ENCODE measurements at regions not wholly inside any gene's neighbourhood (a gene's known extent, or its start where the extent isn't known, plus 50 kb on each side); places are given as distances from the start of the nearest gene placed in this dataset.

GRCh38 chr7:41295455-41295815 is 407.5 kb downstream of the INHBA start:
- Histone ChIP-seq H3K27ac (ENCODE audit: low read depth in 1 of 2, low read length in 2 of 2) (no peak overlapping the region), H3K4me1 (ENCODE audit: control insufficient read depth in 4 of 4, insufficient read depth in 4 of 4, low read length in 3 of 4) (peaks cover 0 to 16% (median 13%) of the 10 kb centered on the region in 4 donors), H3K9ac (ENCODE audit: low read depth in 1 of 2, low read length in 2 of 2) (no peak overlapping the region), H3K4me3 (ENCODE audit: low read depth in 1 of 3, low read length in 3 of 3) (no peak overlapping the region), H3K9me3 (ENCODE audit: control insufficient read depth in 4 of 4, low read length in 3 of 4) (no peaks in the 10 kb centered on the region), H3K27me3 (ENCODE audit: control insufficient read depth in 4 of 4, insufficient read depth in 4 of 4, low read length in 3 of 4) (no peaks in the 10 kb centered on the region), H3K36me3 (ENCODE audit: control insufficient read depth in 4 of 4, insufficient read depth in 3 of 4, low read depth in 1 of 4, low read length in 3 of 4) (no peaks in the 10 kb centered on the region)
- 89% methylated on average over 1 of the region's 1 CpG for WGBS
- DNase-seq (ENCODE audit: low spot score): no peak
- TF ChIP-seq GABPA (IDR thresholded peaks at IDR 0.05 in 1 of 2, conservative IDR thresholded peaks at IDR 0.05 in 1 of 2): no peak
- TF ChIP-seq HNF4A (conservative IDR thresholded peaks at IDR 0.05): no peak
- no peak for TF ChIP-seq RAD21 (IDR thresholded peaks at IDR 0.05)
- TF ChIP-seq EGR1 (IDR thresholded peaks at IDR 0.05; ENCODE audit: low read depth in 2 of 2): no peak
- TF ChIP-seq FOXA1 (IDR thresholded peaks at IDR 0.05): no peak
- TF ChIP-seq NR2F2 (IDR thresholded peaks at IDR 0.05): no peak
- TF ChIP-seq REST (IDR thresholded peaks at IDR 0.05): no peak
- TF ChIP-seq YY1 (IDR thresholded peaks at IDR 0.05): no peak
- TF ChIP-seq MAX (IDR thresholded peaks at IDR 0.05): no peak

GRCh38 chr7:41294556-41295454 is 408.1 kb downstream of the INHBA start:
- peak; percentile 11 to 32 for TF ChIP-seq RAD21 (IDR thresholded peaks at IDR 0.05)
- TF ChIP-seq MAX (IDR thresholded peaks at IDR 0.05): peak; percentile 60
- TF ChIP-seq NR2F2 (IDR thresholded peaks at IDR 0.05): no peak
- no peak for TF ChIP-seq REST (IDR thresholded peaks at IDR 0.05)
- TF ChIP-seq YY1 (IDR thresholded peaks at IDR 0.05): peak; percentile 45
- TF ChIP-seq HNF4G (IDR thresholded peaks at IDR 0.05): peak; percentile 17
- no peak for TF ChIP-seq JUND (IDR thresholded peaks at IDR 0.05)
- no peak for TF ChIP-seq EGR1 (IDR thresholded peaks at IDR 0.05; ENCODE audit: low read depth in 2 of 2)
- no peak for TF ChIP-seq ATF3 (IDR thresholded peaks at IDR 0.05)
- TF ChIP-seq CTCF (IDR thresholded peaks at IDR 0.05; ENCODE audit: low read depth, low read length, missing input control): no peak
- peak; percentile 60 to 67 for TF ChIP-seq HNF4A (conservative IDR thresholded peaks at IDR 0.05)
- peak; percentile 59 for TF ChIP-seq SP1 (IDR thresholded peaks at IDR 0.05)
- TF ChIP-seq RXRA (IDR thresholded peaks at IDR 0.05): peak; percentile 61 to 69
- TF ChIP-seq TAF1 (conservative IDR thresholded peaks at IDR 0.05): no peak
- no peak for TF ChIP-seq GABPA (IDR thresholded peaks at IDR 0.05 in 1 of 2, conservative IDR thresholded peaks at IDR 0.05 in 1 of 2)
- peak; percentile 67 for TF ChIP-seq FOXA2 (IDR thresholded peaks at IDR 0.05)
- TF ChIP-seq FOXA1 (IDR thresholded peaks at IDR 0.05): no peak
- TF ChIP-seq ZBTB33 (IDR thresholded peaks at IDR 0.05): no peak
- H3K4me3 ChIP-seq (ENCODE audit: low read depth in 1 of 3, low read length in 3 of 3): no peak overlapping the region
- no peak overlapping the region for H3K27ac ChIP-seq (ENCODE audit: low read depth in 1 of 2, low read length in 2 of 2)
- no peaks in the 10 kb centered on the region for H3K9me3 ChIP-seq (ENCODE audit: control insufficient read depth in 4 of 4, low read length in 3 of 4)
- peaks cover 0 to 16% (median 13%) of the 10 kb centered on the region in 4 donors for H3K4me1 ChIP-seq (ENCODE audit: control insufficient read depth in 4 of 4, insufficient read depth in 4 of 4, low read length in 3 of 4)
- no peak overlapping the region for H3K9ac ChIP-seq (ENCODE audit: low read depth in 1 of 2, low read length in 2 of 2)
- WGBS: 49% methylated on average over 4 of the region's 4 CpGs
- H3K36me3 ChIP-seq (ENCODE audit: control insufficient read depth in 4 of 4, insufficient read depth in 3 of 4, low read depth in 1 of 4, low read length in 3 of 4): no peaks in the 10 kb centered on the region
- H3K27me3 ChIP-seq (ENCODE audit: control insufficient read depth in 4 of 4, insufficient read depth in 4 of 4, low read length in 3 of 4): no peaks in the 10 kb centered on the region
- no peak for DNase-seq (ENCODE audit: low spot score)

Measured in liver (tissue), 8 donors.